ENCODE measurements at regions not wholly inside any gene's neighbourhood (a gene's known extent, or its start where the extent isn't known, plus 50 kb on each side); places are given as distances from the start of the nearest gene placed in this dataset.

DNA sequence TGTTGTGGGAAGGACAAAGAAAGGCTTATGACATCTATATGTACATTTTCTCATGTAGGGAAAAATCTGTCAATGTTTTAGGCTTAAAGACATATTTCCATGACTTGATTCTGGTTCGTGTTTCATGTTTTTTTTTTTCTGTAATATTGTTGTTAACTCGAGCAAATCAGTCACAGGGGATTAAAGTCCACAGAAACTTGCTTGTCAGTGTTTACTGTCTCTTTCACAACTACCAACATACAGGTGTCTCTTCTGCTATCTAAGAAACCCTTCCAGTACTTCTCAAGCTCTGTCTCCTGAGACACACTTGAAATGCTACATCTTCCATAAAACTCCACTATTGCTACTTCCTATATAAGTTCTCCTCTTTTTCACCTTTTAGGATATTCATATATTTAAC, 130.9 kb upstream of the SLITRK6 start:
- H3K4me3 ChIP-seq (ENCODE audit: low read length) = no peak overlapping the region
- no peak for DNase-seq (ENCODE audit: low read depth)
- TF ChIP-seq, protein P1, sequence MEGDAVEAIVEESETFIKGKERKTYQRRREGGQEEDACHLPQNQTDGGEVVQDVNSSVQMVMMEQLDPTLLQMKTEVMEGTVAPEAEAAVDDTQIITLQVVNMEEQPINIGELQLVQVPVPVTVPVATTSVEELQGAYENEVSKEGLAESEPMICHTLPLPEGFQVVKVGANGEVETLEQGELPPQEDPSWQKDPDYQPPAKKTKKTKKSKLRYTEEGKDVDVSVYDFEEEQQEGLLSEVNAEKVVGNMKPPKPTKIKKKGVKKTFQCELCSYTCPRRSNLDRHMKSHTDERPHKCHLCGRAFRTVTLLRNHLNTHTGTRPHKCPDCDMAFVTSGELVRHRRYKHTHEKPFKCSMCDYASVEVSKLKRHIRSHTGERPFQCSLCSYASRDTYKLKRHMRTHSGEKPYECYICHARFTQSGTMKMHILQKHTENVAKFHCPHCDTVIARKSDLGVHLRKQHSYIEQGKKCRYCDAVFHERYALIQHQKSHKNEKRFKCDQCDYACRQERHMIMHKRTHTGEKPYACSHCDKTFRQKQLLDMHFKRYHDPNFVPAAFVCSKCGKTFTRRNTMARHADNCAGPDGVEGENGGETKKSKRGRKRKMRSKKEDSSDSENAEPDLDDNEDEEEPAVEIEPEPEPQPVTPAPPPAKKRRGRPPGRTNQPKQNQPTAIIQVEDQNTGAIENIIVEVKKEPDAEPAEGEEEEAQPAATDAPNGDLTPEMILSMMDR (IDR thresholded peaks at IDR 0.05; ENCODE audit: insufficient read depth, low read depth, low read length, missing control alignments) = no peak

DNA sequence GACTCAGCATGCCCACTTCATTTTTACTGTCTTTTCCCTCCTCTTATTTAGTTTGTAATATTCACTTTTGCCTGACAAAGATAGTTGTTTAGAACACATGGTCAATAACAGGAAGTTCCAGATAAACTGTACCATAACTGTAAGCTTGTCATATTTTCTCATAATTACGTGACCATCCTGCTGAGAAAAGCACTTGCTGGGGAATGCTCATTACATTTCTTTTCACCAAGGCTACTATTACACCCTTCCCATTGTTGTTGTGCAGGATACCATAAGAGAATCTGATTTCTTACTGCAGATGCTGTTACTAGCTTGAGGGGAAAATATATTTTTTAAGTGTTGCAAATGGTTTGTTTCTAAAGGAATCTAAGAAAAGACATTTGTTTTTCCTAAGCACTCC, 111.7 kb upstream of the SLITRK6 start:
- DNase-seq (ENCODE audit: low read depth) = no peak
- H3K4me3 ChIP-seq (ENCODE audit: low read length) = no peak overlapping the region
- TF ChIP-seq, protein P1 (IDR thresholded peaks at IDR 0.05; ENCODE audit: insufficient read depth, low read depth, low read length, missing control alignments) = no peak

DNA sequence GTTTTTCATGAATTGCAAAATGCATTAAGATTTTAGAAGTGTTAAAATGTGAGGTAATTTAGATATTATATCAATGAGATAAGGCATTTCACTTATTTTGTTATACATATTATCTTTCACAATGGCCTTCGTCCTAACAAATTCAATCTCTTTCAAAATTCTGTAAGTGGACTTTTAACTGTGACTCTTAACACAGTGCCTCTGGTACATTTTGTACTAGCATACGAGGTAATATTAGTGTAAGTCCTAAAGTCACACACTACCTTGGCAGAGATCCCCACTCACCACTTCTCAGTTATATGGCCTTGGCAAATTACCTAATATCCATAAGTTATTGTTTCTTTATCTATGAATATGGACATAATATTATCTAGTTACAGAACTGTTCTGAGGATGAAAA, 101.3 kb upstream of the SLITRK6 start:
- H3K4me3 ChIP-seq (ENCODE audit: low read length) = no peak overlapping the region
- no peak for DNase-seq (ENCODE audit: low read depth)
- TF ChIP-seq, protein P1 (IDR thresholded peaks at IDR 0.05; ENCODE audit: insufficient read depth, low read depth, low read length, missing control alignments) = no peak

GRCh38 chr13:85896516-85897450, 97.6 kb upstream of the SLITRK6 start:
- H3K4me3 ChIP-seq (ENCODE audit: low read length) = no peak overlapping the region
- TF ChIP-seq, protein P1 (IDR thresholded peaks at IDR 0.05; ENCODE audit: insufficient read depth, low read depth, low read length, missing control alignments) = peak; percentile 57
- DNase-seq (ENCODE audit: low read depth) = peak; percentile 98

- DNase-seq (ENCODE audit: low read depth) = no peak
- TF ChIP-seq, protein P1 (IDR thresholded peaks at IDR 0.05; ENCODE audit: insufficient read depth, low read depth, low read length, missing control alignments) = no peak
- H3K4me3 ChIP-seq (ENCODE audit: low read length) = no peak overlapping the region
These were observed 88.2 kb upstream of the SLITRK6 start for GRCh38 chr13:85887406-85887805.

DNA sequence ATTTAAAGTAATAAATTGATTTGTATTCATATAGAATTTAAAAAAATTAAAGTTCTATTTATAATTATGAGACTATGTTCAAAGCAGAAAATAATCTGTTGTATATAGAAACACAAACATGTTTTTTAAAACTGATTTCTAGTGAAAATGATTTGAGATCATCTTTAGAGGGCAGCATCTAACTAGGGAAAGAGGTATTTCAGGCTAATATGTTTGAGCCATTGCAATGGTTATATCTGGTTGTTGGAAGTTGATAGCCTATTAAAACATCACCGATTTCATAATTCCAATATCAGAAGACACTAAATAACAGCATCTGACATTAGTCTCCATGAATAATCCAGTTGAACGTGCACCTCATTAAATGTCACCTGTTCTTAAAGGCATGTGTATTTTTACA, 79.8 kb upstream of the SLITRK6 start:
- TF ChIP-seq, protein P1 (IDR thresholded peaks at IDR 0.05; ENCODE audit: insufficient read depth, low read depth, low read length, missing control alignments) = no peak
- DNase-seq (ENCODE audit: low read depth) = peak; percentile 7
- no peak overlapping the region for H3K4me3 ChIP-seq (ENCODE audit: low read length)
